Fibroblast of the aortic adventitia (primary cell): ENCODE measurements at regions not wholly inside any gene's neighbourhood (a gene's known extent, or its start where the extent isn't known, plus 50 kb on each side); places are given as distances from the start of the nearest gene placed in this dataset.

Source experiments
- DNase-seq: peaks from one replicate; pipeline ENCODE4 v3.0.0-alpha.2; 2010; ENCODE audit warnings: low read depth
- H3K4me3 ChIP-seq: 2 replicates; pipeline ENCODE4 v1.5.1; 2011; ENCODE audit warnings: low read depth, mild to moderate bottlenecking, control low read depth, low read length, moderate library complexity
- TF ChIP-seq, protein P1 (sequence below): IDR thresholded peaks from 2 replicates; pipeline ENCODE4 v1.5.1; 2011; ENCODE audit warnings: mild to moderate bottlenecking, low read length, control low read depth, inconsistent platforms; ENCODE audit not compliant: insufficient read depth

GRCh38 chr3:190768891-190769290 is 93.6 kb downstream of the GMNC start:
- TF ChIP-seq, protein P1, sequence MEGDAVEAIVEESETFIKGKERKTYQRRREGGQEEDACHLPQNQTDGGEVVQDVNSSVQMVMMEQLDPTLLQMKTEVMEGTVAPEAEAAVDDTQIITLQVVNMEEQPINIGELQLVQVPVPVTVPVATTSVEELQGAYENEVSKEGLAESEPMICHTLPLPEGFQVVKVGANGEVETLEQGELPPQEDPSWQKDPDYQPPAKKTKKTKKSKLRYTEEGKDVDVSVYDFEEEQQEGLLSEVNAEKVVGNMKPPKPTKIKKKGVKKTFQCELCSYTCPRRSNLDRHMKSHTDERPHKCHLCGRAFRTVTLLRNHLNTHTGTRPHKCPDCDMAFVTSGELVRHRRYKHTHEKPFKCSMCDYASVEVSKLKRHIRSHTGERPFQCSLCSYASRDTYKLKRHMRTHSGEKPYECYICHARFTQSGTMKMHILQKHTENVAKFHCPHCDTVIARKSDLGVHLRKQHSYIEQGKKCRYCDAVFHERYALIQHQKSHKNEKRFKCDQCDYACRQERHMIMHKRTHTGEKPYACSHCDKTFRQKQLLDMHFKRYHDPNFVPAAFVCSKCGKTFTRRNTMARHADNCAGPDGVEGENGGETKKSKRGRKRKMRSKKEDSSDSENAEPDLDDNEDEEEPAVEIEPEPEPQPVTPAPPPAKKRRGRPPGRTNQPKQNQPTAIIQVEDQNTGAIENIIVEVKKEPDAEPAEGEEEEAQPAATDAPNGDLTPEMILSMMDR, result no peak
- DNase-seq, result no peak
- H3K4me3 ChIP-seq, result no peak overlapping the region

DNA sequence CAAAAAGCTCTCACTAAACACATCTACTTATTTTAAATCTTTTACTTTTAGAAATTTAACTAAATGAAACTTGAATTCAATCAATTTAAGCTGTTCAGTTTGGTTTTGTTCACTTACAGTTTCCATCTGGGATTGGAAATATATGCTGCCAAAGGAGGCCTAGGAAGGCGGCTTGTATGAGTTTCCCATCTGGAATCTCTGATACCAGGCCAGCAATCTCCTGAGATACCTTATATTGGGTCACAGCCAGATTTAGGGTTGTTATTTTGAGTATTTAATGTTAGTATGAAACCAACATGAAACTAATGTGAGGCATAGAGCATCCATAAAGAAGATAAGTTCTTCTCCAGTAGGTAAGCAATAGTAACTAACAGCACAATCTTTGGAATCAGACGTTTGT is 94.6 kb downstream of the GMNC start:
- TF ChIP-seq, protein P1, result no peak
- H3K4me3 ChIP-seq, result no peak overlapping the region
- DNase-seq, result no peak

- DNase-seq, result no peak
- TF ChIP-seq, protein P1, result no peak
- no peak overlapping the region for H3K4me3 ChIP-seq
These were observed 98.0 kb downstream of the GMNC start for GRCh38 chr3:190764231-190765134.

DNA sequence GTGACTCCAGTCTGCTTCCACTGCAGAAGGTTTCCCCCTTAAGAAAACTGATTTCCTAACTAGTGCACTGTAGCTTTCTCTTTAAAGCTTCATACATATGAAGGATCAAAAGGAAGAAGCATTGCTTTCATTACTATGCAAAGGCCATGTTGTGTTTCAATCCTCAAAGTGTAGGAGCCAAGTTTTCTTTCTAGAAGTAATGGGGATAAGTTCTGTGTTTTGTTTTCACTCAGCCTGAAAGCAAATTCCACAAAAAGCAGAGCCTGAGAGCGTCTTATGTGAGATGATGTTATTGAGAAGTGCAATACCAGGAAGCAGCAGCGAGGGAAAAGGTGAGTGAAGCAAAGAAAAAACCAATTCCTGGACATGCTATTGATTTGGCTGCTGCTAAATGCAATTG is 99.7 kb downstream of the GMNC start:
- TF ChIP-seq, protein P1, result no peak
- DNase-seq, result no peak
- H3K4me3 ChIP-seq, result no peak overlapping the region

DNA sequence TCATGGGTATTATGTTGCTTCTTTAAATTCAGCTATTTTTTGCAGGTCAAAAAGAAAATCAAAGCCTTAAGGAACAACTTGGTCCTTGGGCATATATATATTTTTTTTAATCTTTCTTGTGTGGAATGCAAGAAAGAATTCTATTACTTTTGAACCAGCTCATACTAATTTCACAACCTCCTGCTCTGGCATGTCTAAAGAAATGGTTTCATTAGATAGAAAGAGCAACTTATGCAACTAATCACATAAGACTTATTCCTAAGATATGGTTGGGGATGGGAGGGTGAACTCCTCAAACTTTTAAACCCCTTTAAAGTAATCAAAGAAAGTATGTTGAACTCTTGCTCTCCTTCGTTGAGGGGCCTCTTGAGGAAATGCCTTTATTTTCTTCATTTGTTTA is 114.9 kb downstream of the GMNC start:
- TF ChIP-seq, protein P1, result no peak
- H3K4me3 ChIP-seq, result no peak overlapping the region
- DNase-seq, result peak; percentile 62

DNA sequence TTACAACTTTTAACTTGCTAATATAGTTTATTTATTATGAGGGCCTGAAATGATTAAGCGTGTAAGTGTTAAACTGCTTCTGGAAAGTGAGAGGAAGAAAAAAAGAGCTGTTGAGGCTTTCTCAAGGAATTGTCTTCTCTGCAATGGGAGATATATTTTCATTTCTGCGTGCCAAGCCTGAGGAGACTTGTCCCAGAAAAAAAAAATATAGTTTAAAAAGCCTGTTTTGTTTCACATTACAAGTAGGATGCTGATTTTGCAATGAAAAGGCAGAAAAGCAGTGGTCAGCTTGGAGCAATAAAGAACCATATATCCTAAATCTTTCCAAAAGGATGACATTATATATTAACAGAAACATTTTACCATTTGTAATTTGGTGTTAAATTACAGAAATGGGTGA is 115.5 kb downstream of the GMNC start:
- peak; percentile 26 for DNase-seq

More for the DNA sequence above, 115.5 kb downstream of the GMNC start:
- no peak overlapping the region for H3K4me3 ChIP-seq
- TF ChIP-seq, protein P1, result no peak
